Stimulated activated CD4-positive, alpha-beta T cell treated with anti-CD3 and anti-CD28 coated beads, Interleukin-15, amount 100 ng/mL, for 24 hours (primary cell): ENCODE measurements at regions not wholly inside any gene's neighbourhood (a gene's known extent, or its start where the extent isn't known, plus 50 kb on each side); places are given as distances from the start of the nearest gene placed in this dataset.
"Not testable (repeated sequence)": the region's sequence is repeated elsewhere in the genome, so short reads cannot be mapped to it uniquely, and the experiment has no call there.

ENCODE experiments used
- DNase-seq: peaks from one replicate; pipeline ENCODE4 v3.0.0-alpha.2; 2020

GRCh38 chr16:29578898-29579297 lies 72.7 kb upstream of the NPIPB12 start:
- not testable (repeated sequence) for DNase-seq

DNA sequence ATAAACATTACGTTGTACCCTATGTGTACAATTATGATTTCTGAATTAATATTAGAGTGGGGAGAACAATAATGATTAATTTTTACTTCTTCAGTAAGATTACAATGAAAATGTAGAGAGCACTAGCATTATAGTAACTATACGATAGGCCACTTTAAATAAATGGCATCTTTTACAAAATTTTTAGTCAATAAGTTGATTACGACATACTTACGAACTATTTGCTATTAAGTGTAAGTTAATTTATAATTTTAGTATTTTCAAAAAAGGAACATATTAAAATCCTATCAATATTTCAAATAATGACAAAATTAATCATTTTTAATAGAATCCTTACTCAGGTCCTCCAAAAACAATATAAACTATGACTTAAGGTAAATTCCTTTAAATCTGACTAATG lies 75.6 kb upstream of the NPIPB12 start:
- not testable (repeated sequence) for DNase-seq

DNA sequence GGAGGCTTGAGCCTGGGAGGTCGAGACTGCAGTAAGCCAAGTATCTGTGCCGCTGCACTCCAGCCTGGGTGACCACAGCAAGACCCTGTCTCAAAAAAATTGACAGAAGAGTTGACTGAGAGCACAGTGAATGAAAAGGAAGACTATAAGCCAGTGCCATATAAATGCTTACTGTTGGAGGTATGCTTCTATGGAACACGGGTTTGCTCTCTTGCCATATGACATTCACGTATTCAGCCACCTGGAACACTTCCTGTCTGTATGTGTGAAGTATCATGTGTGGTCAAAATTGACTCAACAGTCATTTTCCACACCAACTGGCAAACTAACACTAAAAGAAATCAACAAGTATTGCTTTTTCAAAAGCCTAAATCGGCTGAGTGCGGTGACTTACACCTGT lies 71.1 kb upstream of the SPN start:
- DNase-seq = not testable (repeated sequence)

GRCh38 chr16:29594269-29594925 lies 68.7 kb upstream of the SPN start:
- peak; percentile 67 for DNase-seq

DNA sequence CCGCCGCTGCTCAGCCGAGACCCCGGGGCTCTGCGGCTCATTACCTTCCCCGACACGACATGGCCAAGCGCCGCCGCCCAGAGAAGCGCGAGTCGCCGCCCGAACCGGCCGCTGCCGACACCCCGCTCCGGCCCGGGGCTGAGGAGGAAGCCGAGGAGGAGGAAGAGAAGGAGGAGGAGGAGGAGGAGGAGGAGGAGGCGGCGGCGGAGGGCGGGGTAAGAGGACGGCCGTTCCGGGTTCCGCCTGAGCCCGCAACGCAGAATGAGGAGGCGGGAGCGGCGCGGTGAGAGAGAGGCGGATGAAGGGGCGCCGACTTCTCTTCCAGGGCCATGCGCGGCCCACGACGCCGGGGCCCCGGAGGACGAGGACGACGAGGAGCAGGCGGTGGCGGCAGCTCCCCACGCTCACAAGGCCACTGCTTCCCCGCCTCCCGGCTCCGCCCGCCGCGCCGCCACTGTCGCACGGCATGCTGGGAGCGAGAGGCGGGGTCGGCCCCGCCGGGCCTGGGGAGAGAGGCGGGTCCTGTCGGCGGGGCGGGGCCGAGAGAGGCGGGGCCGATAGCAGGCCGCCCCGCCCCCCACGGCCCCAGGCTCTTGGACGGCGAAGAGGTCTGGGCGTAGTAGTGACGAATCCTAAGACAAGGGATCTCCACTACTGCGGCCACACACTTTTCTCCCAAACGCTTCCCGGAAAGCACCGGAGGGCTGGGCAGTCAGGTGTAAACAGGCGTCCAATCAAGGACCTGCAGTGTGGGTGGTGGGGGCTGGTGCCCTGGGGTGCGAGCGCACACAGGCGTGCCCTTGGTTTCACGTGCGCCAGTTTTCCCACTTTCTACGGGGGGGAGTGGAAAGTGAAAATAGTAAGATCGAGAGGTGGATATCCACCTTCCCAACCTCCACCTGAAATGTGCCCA lies 67.9 kb upstream of the SPN start:
- peak; percentile 92 for DNase-seq

GRCh38 chr16:29597030-29597429 lies 66.0 kb upstream of the SPN start:
- DNase-seq = not testable (repeated sequence)

DNA sequence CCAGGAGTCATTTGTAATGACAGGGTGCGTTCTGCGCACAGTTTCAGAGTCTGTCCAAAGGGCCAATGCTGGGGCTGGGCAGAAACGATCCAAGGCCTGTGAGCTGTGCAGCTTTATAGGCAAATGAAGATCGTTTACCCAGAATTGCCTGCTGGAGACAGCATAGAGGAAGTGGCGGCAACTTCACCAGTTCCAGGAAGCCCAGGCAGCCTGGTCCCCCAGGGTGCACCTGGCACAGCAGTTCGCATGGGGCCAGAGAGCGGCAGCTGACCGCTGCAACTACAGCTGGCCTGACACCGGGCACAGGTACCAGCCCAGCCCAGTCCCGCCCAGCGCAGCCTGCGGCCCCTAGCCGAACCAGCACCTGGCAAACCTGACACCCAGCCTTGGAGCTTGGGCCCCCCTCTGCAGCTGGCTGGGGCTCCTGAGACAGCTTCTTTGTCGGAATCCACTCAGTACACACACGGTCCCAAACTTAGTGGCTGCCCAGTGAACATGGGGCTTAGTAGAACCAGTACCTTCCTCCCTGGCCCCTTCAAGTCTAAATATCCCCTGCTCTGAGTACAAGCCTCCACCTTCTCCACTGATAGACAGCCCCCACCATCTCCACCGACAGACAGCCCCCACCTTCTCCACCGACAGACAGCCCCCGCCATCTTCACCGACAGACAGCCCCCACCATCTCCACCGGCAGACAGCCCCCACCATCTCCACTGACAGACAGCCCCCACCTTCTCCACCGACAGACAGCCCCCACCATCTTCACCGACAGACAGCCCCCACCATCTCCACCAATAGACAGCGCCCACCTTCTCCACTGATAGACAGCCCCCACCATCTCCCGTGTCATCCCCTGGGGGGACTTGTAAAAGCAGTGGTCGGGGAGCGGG lies 62.7 kb upstream of the SPN start:
- peak; percentile 57 for DNase-seq

GRCh38 chr16:29602247-29602625 lies 60.8 kb upstream of the SPN start:
- not testable (repeated sequence) for DNase-seq

DNA sequence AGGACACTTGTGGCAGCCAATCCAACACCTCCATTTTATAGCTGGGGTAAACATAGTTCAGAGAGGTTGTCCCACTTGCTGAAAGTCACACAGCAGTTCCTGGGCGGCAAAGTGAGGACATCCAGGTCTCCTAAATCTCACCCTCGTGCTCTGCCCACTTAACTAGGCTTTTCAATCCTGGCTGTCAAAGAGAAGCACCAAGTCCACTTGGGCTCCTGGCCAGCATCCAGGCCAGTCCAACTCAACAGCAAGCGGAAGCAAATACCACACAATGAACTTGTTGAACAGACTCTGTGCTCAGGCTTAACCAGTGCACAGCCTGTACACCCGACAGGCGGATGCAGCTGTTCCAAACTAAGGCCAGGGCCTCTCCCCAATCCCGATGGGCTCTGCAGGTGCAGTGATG lies 60.4 kb upstream of the SPN start:
- DNase-seq = not testable (repeated sequence)

DNA sequence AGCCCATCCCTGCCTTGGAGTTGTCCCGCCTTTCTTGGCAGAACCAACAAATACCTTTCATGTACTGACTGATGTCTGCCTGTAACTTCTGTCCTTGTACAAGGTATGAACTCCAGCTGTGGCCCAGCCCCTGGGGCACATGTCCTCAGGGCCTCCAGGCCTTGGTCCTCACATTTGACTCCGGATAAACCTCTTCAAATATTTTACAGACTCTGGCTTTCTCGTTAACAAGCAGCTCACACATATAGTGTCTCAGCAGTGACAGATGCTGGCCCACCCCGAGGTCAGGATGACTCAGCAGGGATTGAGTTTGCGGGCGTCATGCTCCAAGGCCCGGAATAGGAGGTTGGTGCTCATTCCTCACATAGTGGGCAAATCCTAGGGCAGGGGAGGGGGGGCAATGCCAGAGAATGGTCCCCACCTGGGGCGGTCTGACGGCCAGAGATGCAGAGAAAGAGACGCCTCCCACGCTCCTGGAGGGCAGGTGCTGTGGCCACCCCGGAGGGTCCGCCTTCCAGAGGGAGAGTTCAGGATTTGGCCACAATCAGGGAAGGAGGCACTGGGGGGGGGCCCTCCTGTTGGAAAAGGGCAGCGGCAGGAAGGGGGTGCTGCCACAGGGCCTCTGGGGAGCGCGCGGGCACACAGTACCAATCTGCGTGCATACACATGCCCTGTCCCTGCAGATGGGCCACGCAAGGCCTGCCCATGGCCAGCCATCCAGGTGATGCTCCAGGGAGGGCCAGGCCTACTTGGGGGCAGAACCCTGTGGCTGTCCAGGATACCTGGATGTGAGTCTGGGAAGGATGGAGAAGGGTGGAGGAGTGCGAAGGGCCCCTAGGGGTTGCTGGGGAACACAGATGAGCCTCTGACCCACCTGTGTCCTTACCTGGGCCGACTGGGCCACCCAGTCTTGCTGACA lies 58.2 kb upstream of the SPN start:
- not testable (repeated sequence) for DNase-seq

DNA sequence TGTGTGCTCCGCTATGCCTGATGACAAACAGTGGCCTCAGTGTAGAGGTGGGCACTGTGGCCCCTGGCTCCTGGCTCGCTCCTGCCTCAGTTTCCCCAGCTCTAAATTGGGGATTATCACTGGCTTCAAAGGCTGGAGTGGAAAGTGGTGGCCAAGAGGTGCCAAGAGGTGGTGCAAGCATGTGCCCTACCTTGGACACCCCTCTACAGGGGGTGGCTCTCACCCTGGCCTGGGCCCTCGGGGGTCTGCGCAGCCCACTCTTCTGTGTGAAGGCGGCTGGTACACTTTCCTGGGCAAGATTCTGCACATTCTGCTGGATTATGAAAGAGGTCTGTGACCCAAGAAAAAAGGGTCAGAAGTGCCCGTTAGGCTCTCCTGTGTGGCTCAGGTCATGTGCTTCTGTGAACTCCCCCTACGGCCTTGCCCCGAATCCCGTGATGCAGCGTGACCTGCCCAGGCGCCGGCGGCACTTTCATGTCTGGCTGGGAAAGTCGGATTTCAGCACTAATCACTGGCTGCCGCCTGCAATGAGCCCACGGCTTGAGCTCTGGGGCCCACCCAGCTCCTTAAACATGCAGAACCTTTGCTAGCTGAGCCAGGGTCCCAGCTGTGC lies 57.3 kb upstream of the SPN start:
- not testable (repeated sequence) for DNase-seq

DNA sequence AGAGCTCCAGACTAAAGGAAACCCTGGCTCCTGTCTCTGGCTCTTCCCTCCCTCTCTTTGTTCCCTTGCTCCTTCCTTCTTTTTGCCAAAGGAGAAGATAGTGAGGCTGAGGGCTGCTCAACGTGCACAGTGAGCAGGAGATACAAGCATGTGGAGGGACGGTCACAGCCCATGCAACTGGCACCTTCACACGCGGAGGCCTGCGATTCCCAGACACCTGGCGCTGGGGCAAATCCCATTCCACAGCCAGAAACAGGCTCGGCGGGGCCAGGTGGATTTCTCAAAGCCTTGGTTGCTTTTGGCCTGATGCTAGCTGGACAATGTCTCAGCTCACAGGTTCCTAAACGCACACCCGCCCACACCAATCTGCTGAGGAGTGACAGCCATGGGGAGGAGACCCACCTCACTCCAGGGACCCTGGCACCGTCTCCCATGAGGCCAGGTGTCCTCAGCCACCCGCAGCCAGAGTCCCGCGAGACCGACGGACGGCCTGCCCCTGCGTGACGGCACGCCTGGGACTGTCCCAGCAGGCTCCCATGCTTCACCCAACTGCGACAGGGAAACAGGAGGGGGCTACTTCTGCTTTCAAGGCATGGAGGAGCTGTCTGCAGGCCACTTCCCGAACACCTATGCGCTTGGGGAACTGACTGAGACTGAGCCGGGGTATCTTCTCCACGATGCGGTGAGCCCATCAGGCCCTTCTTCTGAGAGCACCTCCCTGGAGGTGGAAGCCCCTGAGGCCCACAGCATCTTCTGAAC lies 56.2 kb upstream of the SPN start:
- DNase-seq = not testable (repeated sequence)

DNA sequence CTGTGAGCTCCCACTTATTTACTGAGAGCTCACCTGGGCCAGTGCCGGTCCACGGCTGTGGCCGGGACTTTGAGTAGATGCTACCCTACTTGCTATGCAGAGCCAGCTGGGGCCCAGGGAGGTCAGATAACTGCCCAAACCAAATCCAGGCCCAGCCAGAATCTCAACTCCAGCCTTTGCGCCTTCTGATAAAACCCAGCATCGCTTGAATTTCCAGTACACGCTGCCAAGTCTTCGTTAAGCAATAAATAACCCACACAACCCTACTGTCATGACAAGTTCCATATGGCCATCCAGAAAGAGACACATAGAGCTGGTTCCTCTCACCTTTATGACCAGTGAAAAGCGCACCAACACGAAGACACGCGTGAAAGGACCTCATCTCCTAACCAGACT lies 55.6 kb upstream of the SPN start:
- DNase-seq = not testable (repeated sequence)

GRCh38 chr16:29612381-29613306 lies 50.4 kb upstream of the SPN start:
- peak; percentile 27 for DNase-seq
